GM23248 (cell line): ENCODE measurements at regions not wholly inside any gene's neighbourhood (a gene's known extent, or its start where the extent isn't known, plus 50 kb on each side); places are given as distances from the start of the nearest gene placed in this dataset.

Experiments used
- DNase-seq: peaks from one replicate; pipeline ENCODE4 v3.0.0-alpha.2; 2015
- H2AFZ ChIP-seq: fragments of 200-600 bp; sonication (generic); 2 replicates; pipeline ENCODE4 v1.6.1; 2016; ENCODE audit warnings: antibody characterized with exemption
- H3F3A ChIP-seq: fragments of 200-600 bp; sonication (generic); 2 replicates; pipeline ENCODE4 v1.6.1; 2016; ENCODE audit warnings: mild to moderate bottlenecking, antibody characterized with exemption, mixed run types; ENCODE audit not compliant: insufficient read depth
- H3K27ac ChIP-seq: fragments of 200-600 bp; sonication (generic); 2 replicates; pipeline ENCODE4 v1.5.1; 2016; ENCODE audit warnings: mild to moderate bottlenecking
- H3K27me3 ChIP-seq: fragments of 200-600 bp; sonication (generic); replicated peaks from 2 replicates; pipeline ENCODE4 v1.6.1; 2016; ENCODE audit warnings: mild to moderate bottlenecking; ENCODE audit not compliant: insufficient read depth
- H3K36me3 ChIP-seq: fragments of 200-600 bp; sonication (generic); 2 replicates; pipeline ENCODE4 v1.6.1; 2016; ENCODE audit warnings: low read depth, mild to moderate bottlenecking
- H3K4me1 ChIP-seq: fragments of 200-600 bp; sonication (generic); 2 replicates; pipeline ENCODE4 v1.6.1; 2016; ENCODE audit warnings: mild to moderate bottlenecking; ENCODE audit not compliant: insufficient read depth
- H3K4me2 ChIP-seq: fragments of 200-600 bp; sonication (generic); one replicate; pipeline ENCODE4 v1.6.1; 2016; ENCODE audit warnings: mild to moderate bottlenecking; ENCODE audit not compliant: unreplicated experiment
- H3K4me3 ChIP-seq: fragments of 200-600 bp; sonication (generic); 2 replicates; pipeline ENCODE4 v1.5.1; 2016; ENCODE audit warnings: mild to moderate bottlenecking
- H3K79me2 ChIP-seq: fragments of 200-600 bp; sonication (generic); 2 replicates; pipeline ENCODE4 v1.6.1; 2016; ENCODE audit warnings: mild to moderate bottlenecking; ENCODE audit not compliant: insufficient read depth
- H3K9ac ChIP-seq: fragments of 200-600 bp; sonication (generic); 2 replicates; pipeline ENCODE4 v1.6.1; 2016; ENCODE audit warnings: mild to moderate bottlenecking
- H3K9me2 ChIP-seq: fragments of 200-600 bp; sonication (generic); 2 replicates; pipeline ENCODE4 v1.6.1; 2016; ENCODE audit warnings: mixed run types, mild to moderate bottlenecking, moderate library complexity; ENCODE audit not compliant: insufficient read depth
- H3K9me3 ChIP-seq: fragments of 200-600 bp; sonication (generic); one replicate; pipeline ENCODE4 v1.6.1; 2017; ENCODE audit warnings: low read depth
- H4K20me1 ChIP-seq: fragments of 200-600 bp; sonication (generic); 2 replicates; pipeline ENCODE4 v1.6.0; 2016; ENCODE audit not compliant: insufficient read depth
- EZH2 ChIP-seq: fragments of 200-600 bp; sonication (generic); IDR thresholded peaks from 2 replicates; pipeline ENCODE4 v1.6.1; 2018; ENCODE audit warnings: antibody characterized with exemption, mild to moderate bottlenecking; ENCODE audit not compliant: insufficient read depth, poor library complexity, severe bottlenecking
- EZH2phosphoT487 ChIP-seq: fragments of 200-600 bp; sonication (generic); IDR thresholded peaks from 2 replicates; pipeline ENCODE4 v1.6.1; 2018; ENCODE audit warnings: antibody characterized with exemption, moderate library complexity, mild to moderate bottlenecking, low read depth; ENCODE audit not compliant: insufficient read depth
- WGBS, 2 experiments: methylation state at CpG; one replicate each; pipeline ENCODE4 v1.1.6; 2015 to 2017; ENCODE audit warnings: low lambda C conversion rate in 2 of 2, low coverage in 1 of 2; ENCODE audit errors: missing lambda C conversion rate in 2 of 2; 5-methylcytosine and 5-hydroxymethylcytosine counted together
- in situ Hi-C: fragments of 300-500 bp; cut with MboI; formaldehyde crosslinking; loops from 2 replicates; pipeline ENCODE4 v1.15.0; 2020

DNA sequence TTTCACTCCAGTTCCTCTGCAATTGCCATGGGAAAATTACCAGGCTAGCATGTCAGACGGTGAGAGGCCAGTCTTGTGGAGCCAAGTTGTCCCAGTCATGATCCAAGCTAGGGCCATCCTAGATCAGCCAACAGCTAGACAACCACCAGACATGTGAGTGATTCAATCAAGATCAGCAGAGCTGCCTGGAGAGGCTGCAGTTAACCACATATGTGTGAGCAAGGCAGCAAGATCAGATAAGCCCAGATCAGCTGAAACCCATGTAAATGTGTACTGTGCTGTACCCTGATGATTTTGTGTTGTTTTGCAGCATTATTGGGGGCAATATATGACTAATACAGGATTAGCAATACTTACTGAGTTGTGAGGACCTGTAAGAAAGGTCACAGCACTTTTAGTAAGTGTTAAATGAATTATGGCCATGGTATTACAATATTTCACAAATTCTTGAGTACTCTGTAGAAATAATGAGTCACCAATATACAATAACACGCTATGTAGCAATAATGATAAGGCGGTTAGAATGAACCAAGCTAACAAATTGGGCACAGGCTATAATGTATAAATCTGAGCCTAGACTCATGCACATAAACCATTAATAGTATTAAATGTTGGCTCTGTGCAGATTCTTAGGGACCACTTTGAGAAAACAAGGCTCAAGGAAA is 91.4 kb downstream of the SUDS3 start:
- no peak overlapping the region for H3K27ac ChIP-seq
- WGBS, 2 experiments, result 37 to 47% methylated on average over 3 of the region's 3 CpGs
- H3K4me2 ChIP-seq, result no peak overlapping the region
- no peak overlapping the region for H3K9ac ChIP-seq
- no peaks in the 10 kb centered on the region for H3K4me1 ChIP-seq
- H3K9me2 ChIP-seq, result no peaks in the 10 kb centered on the region
- H3K9me3 ChIP-seq, result no peaks in the 10 kb centered on the region
- no peaks in the 10 kb centered on the region for H3K27me3 ChIP-seq
- no peak overlapping the region for H3K4me3 ChIP-seq
- in situ Hi-C loops, result no loop called here
- H3F3A ChIP-seq, result no peaks in the 10 kb centered on the region
- TF ChIP-seq EZH2 (no peak), EZH2phosphoT487 (no peak)
- DNase-seq, result no peak
- H3K36me3 ChIP-seq, result no peaks in the 10 kb centered on the region
- no peaks in the 10 kb centered on the region for H4K20me1 ChIP-seq
- H3K79me2 ChIP-seq, result no peaks in the 10 kb centered on the region
- H2AFZ ChIP-seq, result no peak overlapping the region

DNA sequence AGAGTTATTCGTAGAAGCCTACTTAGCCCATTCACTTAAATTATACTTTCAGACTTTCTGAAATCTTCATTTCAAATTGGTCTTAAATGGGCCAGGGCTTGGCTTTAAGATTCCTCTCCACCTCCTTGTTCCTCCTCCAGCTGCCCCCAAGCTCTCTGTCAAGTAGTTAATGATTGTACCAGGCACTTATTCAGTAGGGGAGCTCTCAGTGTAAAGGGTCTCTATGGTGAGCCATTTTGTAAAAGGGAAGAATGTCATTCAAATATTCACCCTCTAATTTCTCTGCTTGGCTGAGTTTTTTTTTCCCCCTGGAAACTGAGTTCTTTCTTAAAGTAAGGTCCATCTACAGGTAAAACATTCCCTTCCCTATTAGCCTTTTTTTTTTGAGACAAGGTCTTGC is 96.6 kb downstream of the SUDS3 start:
- H3K9ac ChIP-seq, result no peak overlapping the region
- H2AFZ ChIP-seq, result no peak overlapping the region
- no peak overlapping the region for H3K4me3 ChIP-seq
- no peaks in the 10 kb centered on the region for H4K20me1 ChIP-seq
- H3K27ac ChIP-seq, result no peak overlapping the region
- H3K9me3 ChIP-seq, result no peaks in the 10 kb centered on the region
- H3K27me3 ChIP-seq, result no peaks in the 10 kb centered on the region
- no peaks in the 10 kb centered on the region for H3K79me2 ChIP-seq
- no peak for DNase-seq
- TF ChIP-seq EZH2phosphoT487 (no peak), EZH2 (no peak)
- 41 to 56% methylated on average over 1 of the region's 1 CpG for WGBS, 2 experiments
- no peaks in the 10 kb centered on the region for H3F3A ChIP-seq
- no peaks in the 10 kb centered on the region for H3K4me1 ChIP-seq
- H3K9me2 ChIP-seq, result no peaks in the 10 kb centered on the region
- in situ Hi-C loops, result no loop called here
- H3K4me2 ChIP-seq, result no peak overlapping the region
- H3K36me3 ChIP-seq, result no peaks in the 10 kb centered on the region

DNA sequence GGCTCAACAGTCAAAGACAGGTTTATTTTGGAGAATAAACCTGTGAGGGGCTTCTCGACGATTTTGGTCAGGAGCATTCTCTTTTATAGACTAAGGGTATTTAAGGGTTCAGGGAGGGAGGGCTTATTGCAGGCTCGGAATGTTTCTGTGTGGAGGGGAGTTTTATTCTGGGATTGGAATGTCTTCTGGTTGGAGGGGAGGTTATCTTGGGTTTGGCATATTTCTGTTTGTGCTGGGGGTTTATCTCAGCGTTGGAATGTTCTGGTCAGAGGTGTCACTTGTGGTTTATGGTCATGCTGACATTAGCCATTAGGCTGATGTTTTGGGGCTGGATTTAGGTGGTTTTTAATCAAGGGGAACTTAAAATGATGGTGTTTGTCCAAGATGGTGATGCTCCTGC is 103.9 kb downstream of the SUDS3 start:
- no peak overlapping the region for H3K4me2 ChIP-seq
- no peaks in the 10 kb centered on the region for H3K9me3 ChIP-seq
- 20 to 26% methylated on average over 4 of the region's 4 CpGs for WGBS, 2 experiments
- no peak overlapping the region for H3K4me3 ChIP-seq
- no peak overlapping the region for H3K9ac ChIP-seq
- no peak for DNase-seq
- H3K27ac ChIP-seq, result no peak overlapping the region
- H3K9me2 ChIP-seq, result no peaks in the 10 kb centered on the region
- no peaks in the 10 kb centered on the region for H3K27me3 ChIP-seq
- H3K79me2 ChIP-seq, result no peaks in the 10 kb centered on the region
- TF ChIP-seq EZH2phosphoT487, result no peak
- TF ChIP-seq EZH2, result no peak
- H3K4me1 ChIP-seq, result no peaks in the 10 kb centered on the region
- in situ Hi-C loops, result no loop called here
- no peaks in the 10 kb centered on the region for H4K20me1 ChIP-seq
- no peak overlapping the region for H2AFZ ChIP-seq
- H3F3A ChIP-seq, result no peaks in the 10 kb centered on the region
- H3K36me3 ChIP-seq, result no peaks in the 10 kb centered on the region

DNA sequence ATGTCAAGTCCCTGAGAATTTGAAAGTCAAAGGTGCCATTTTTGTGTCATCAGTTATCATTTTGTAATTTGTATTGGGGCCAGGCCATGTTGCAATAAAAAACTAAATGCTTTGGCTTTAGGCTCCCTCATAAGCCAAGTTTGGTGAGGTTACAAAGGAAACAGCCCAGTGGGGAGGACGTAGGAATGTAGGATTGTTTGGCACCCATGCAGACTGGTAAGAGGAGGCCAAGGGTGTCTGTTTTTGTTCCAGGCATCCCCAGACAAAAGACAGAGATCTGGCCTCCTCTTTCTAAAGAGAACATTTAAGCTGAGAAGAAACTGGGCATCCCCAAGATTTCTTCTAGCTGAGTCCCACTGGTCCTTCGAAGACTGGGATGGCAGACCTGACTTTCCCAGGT is 111.7 kb downstream of the SUDS3 start:
- 0 to 5% methylated on average over 2 of the region's 2 CpGs for WGBS, 2 experiments
- Histone ChIP-seq H3K4me2 (no peak overlapping the region), H3K4me1 (no peaks in the 10 kb centered on the region), H3K27me3 (no peaks in the 10 kb centered on the region), H3K27ac (no peak overlapping the region), H3K9me3 (no peaks in the 10 kb centered on the region), H3F3A (no peaks in the 10 kb centered on the region), H3K79me2 (no peaks in the 10 kb centered on the region), H3K9me2 (no peaks in the 10 kb centered on the region), H3K4me3 (no peak overlapping the region), H3K36me3 (no peaks in the 10 kb centered on the region), H2AFZ (no peak overlapping the region), H4K20me1 (no peaks in the 10 kb centered on the region), H3K9ac (no peak overlapping the region)
- no peak for DNase-seq
- in situ Hi-C loops, result no loop called here
- no peak for TF ChIP-seq EZH2phosphoT487
- no peak for TF ChIP-seq EZH2

DNA sequence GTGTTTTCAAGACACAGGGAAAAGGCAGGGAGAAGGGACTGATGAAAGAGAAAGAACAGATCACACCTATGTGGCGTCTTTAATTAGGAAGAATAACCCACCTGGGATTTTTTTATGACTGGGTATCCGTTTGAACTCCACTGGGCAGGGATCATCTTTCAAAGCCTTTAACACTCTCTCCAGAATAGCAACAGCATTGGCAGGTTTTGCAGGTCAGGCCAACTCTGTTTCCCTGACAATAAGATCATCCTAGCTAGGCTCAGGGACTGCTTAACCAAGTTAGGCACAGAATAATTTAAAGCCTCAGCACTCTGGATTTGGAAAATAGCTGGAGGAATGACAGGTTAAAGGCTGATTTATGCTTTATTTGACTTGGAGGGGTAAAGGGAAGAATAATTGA is 117.6 kb downstream of the SUDS3 start:
- H2AFZ ChIP-seq, result no peak overlapping the region
- no peak for DNase-seq
- H3K27me3 ChIP-seq, result no peaks in the 10 kb centered on the region
- no peak overlapping the region for H3K9ac ChIP-seq
- no peaks in the 10 kb centered on the region for H3K4me1 ChIP-seq
- no peaks in the 10 kb centered on the region for H3K79me2 ChIP-seq
- no peak for TF ChIP-seq EZH2phosphoT487
- no peak for TF ChIP-seq EZH2
- in situ Hi-C loops, result no loop called here
- 4 to 5% methylated on average over 2 of the region's 2 CpGs for WGBS, 2 experiments
- no peaks in the 10 kb centered on the region for H4K20me1 ChIP-seq
- no peaks in the 10 kb centered on the region for H3F3A ChIP-seq
- no peaks in the 10 kb centered on the region for H3K9me3 ChIP-seq
- H3K4me2 ChIP-seq, result no peak overlapping the region
- no peaks in the 10 kb centered on the region for H3K36me3 ChIP-seq
- no peak overlapping the region for H3K27ac ChIP-seq
- no peak overlapping the region for H3K4me3 ChIP-seq
- no peaks in the 10 kb centered on the region for H3K9me2 ChIP-seq
